K562 (cell line): ENCODE measurements at regions not wholly inside any gene's neighbourhood (a gene's known extent, or its start where the extent isn't known, plus 50 kb on each side); places are given as distances from the start of the nearest gene placed in this dataset.

Source experiments
- C11orf30 ChIP-seq: fragments of 450-650 bp; IDR thresholded peaks from 2 replicates; pipeline ENCODE4 v1.6.1; 2016; ENCODE audit warnings: low read depth, mild to moderate bottlenecking
- MCM3 ChIP-seq: fragments of 450-650 bp; IDR thresholded peaks from 2 replicates; pipeline ENCODE4 v1.6.1; 2016
- RAD21 ChIP-seq, 2 experiments: fragments of 250-450 bp in 1 of 2; fragments of 450-650 bp in 1 of 2; sonication (Bioruptor Pico) in 1 of 2; formaldehyde crosslinking in 1 of 2; IDR thresholded peaks in 1 of 2; conservative IDR thresholded peaks in 1 of 2; 2 replicates each; pipeline versions ENCODE4 v1.4.0 to v1.8.0; 2020 to 2022; ENCODE audit warnings: mild to moderate bottlenecking in 2 of 2, moderate library complexity in 1 of 2
- REST ChIP-seq, 2 experiments: fragments of 450-650 bp; formaldehyde crosslinking in 1 of 2; IDR thresholded peaks; 2 replicates each; pipeline versions ENCODE4 v1.4.0 to v1.6.1; 2014 to 2020; ENCODE audit warnings: mild to moderate bottlenecking in 2 of 2, borderline replicate concordance in 1 of 2, low read depth in 1 of 2
- TCF7 ChIP-seq: sonication (generic); IDR thresholded peaks from 2 replicates; pipeline ENCODE4 v1.6.1; 2016; ENCODE audit warnings: antibody characterized with exemption, borderline replicate concordance
- ZNF217 ChIP-seq: sonication (generic); formaldehyde crosslinking; IDR thresholded peaks from 2 replicates; pipeline ENCODE4 v1.8.0; 2022; ENCODE audit warnings: mild to moderate bottlenecking, missing genetic modification reagents
- ZNF324 ChIP-seq: fragments of 250-450 bp; sonication (Bioruptor Pico); IDR thresholded peaks from 2 replicates; pipeline ENCODE4 v1.4.0; 2020; ENCODE audit warnings: mild to moderate bottlenecking
- TF ChIP-seq, protein P1 (sequence below): fragments of 250-450 bp; sonication (Bioruptor Pico); IDR thresholded peaks from 2 replicates; pipeline ENCODE4 v1.4.0; 2020
- TF ChIP-seq, protein P2 (sequence below), 2 experiments: fragments of 250-450 bp in 1 of 2; fragments of 450-650 bp in 1 of 2; sonication (Bioruptor Pico) in 1 of 2; IDR thresholded peaks; 2 replicates each; pipeline versions ENCODE4 v1.6.1 to v1.8.0; 2016 to 2021; ENCODE audit warnings: mild to moderate bottlenecking in 2 of 2, moderate library complexity in 2 of 2, missing compliant biosample characterization in 1 of 2, missing genetic modification characterization in 1 of 2
- TF ChIP-seq, protein P3 (sequence below): fragments of 450-650 bp; formaldehyde crosslinking; IDR thresholded peaks from 2 replicates; pipeline ENCODE4 v1.4.0; 2020; ENCODE audit warnings: mild to moderate bottlenecking, moderate library complexity

GRCh38 chr2:17309741-17310339, 208.4 kb downstream of the RAD51AP2 start (continued):
- TF ChIP-seq, protein P1, sequence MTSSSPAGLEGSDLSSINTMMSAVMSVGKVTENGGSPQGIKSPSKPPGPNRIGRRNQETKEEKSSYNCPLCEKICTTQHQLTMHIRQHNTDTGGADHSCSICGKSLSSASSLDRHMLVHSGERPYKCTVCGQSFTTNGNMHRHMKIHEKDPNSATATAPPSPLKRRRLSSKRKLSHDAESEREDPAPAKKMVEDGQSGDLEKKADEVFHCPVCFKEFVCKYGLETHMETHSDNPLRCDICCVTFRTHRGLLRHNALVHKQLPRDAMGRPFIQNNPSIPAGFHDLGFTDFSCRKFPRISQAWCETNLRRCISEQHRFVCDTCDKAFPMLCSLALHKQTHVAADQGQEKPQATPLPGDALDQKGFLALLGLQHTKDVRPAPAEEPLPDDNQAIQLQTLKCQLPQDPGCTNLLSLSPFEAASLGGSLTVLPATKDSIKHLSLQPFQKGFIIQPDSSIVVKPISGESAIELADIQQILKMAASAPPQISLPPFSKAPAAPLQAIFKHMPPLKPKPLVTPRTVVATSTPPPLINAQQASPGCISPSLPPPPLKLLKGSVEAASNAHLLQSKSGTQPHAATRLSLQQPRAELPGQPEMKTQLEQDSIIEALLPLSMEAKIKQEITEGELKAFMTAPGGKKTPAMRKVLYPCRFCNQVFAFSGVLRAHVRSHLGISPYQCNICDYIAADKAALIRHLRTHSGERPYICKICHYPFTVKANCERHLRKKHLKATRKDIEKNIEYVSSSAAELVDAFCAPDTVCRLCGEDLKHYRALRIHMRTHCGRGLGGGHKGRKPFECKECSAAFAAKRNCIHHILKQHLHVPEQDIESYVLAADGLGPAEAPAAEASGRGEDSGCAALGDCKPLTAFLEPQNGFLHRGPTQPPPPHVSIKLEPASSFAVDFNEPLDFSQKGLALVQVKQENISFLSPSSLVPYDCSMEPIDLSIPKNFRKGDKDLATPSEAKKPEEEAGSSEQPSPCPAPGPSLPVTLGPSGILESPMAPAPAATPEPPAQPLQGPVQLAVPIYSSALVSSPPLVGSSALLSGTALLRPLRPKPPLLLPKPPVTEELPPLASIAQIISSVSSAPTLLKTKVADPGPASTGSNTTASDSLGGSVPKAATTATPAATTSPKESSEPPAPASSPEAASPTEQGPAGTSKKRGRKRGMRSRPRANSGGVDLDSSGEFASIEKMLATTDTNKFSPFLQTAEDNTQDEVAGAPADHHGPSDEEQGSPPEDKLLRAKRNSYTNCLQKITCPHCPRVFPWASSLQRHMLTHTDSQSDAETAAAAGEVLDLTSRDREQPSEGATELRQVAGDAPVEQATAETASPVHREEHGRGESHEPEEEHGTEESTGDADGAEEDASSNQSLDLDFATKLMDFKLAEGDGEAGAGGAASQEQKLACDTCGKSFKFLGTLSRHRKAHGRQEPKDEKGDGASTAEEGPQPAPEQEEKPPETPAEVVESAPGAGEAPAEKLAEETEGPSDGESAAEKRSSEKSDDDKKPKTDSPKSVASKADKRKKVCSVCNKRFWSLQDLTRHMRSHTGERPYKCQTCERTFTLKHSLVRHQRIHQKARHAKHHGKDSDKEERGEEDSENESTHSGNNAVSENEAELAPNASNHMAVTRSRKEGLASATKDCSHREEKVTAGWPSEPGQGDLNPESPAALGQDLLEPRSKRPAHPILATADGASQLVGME, result no peak
- TF ChIP-seq C11orf30 (no peak), REST (IDR thresholded peaks at IDR 0.05; ENCODE audit: borderline replicate concordance) (peak; percentile 74), REST (CRISPR knock-in tag; IDR thresholded peaks at IDR 0.05; ENCODE audit: low read depth) (no peak), ZNF324 (CRISPR knock-in tag) (no peak), TCF7 (no peak), RAD21 (CRISPR knock-in tag; conservative IDR thresholded peaks at IDR 0.05 in 1 of 2, IDR thresholded peaks at IDR 0.05 in 1 of 2) (peak; percentile 80 to 81), MCM3 (no peak), ZNF217 (CRISPR knock-in tag) (no peak)
- TF ChIP-seq, protein P2, sequence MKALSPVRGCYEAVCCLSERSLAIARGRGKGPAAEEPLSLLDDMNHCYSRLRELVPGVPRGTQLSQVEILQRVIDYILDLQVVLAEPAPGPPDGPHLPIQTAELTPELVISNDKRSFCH (CRISPR knock-in tag; IDR thresholded peaks at IDR 0.05), result no peak
- TF ChIP-seq, protein P2 (tag; IDR thresholded peaks at IDR 0.05), result peak; percentile 77; the same call in 1 of the 2 replicates
- TF ChIP-seq, protein P3, sequence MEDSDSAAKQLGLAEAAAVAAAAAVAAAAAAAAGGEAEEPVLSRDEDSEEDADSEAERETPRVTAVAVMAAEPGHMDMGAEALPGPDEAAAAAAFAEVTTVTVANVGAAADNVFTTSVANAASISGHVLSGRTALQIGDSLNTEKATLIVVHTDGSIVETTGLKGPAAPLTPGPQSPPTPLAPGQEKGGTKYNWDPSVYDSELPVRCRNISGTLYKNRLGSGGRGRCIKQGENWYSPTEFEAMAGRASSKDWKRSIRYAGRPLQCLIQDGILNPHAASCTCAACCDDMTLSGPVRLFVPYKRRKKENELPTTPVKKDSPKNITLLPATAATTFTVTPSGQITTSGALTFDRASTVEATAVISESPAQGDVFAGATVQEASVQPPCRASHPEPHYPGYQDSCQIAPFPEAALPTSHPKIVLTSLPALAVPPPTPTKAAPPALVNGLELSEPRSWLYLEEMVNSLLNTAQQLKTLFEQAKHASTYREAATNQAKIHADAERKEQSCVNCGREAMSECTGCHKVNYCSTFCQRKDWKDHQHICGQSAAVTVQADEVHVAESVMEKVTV (CRISPR knock-in tag), result peak; percentile 60
- TF ChIP-seq, all 486 proteins: peak for 7
